C1 segment of cervical spinal cord (tissue), 14 donors: ENCODE measurements at regions not wholly inside any gene's neighbourhood (a gene's known extent, or its start where the extent isn't known, plus 50 kb on each side); places are given as distances from the start of the nearest gene placed in this dataset.
"Not testable (repeated sequence)": the region's sequence is repeated elsewhere in the genome, so short reads cannot be mapped to it uniquely, and the experiment has no call there.

Experiments used
- DNase-seq, 14 donors: peaks; one replicate each; lab custom pipeline; 2025; lab: John Stamatoyannopoulos, UW

GRCh38 chr6:1230689-1231605 lies 81.0 kb upstream of the FOXQ1 start:
- no peak for DNase-seq

GRCh38 chr6:1230281-1230680 lies 81.6 kb upstream of the FOXQ1 start:
- DNase-seq, result no peak

GRCh38 chr6:1229808-1230207 lies 82.1 kb upstream of the FOXQ1 start:
- no peak for DNase-seq

- no peak for DNase-seq
Measured at GRCh38 chr6:1229301-1229700, 82.6 kb upstream of the FOXQ1 start.

GRCh38 chr6:1228754-1229191 lies 83.1 kb upstream of the FOXQ1 start:
- no peak for DNase-seq

GRCh38 chr6:1227935-1228753 lies 83.8 kb upstream of the FOXQ1 start:
- DNase-seq, result no peak

GRCh38 chr6:1227600-1227934 lies 84.3 kb upstream of the FOXQ1 start:
- no peak for DNase-seq

- no peak for DNase-seq
Measured at GRCh38 chr6:1226277-1227099, 85.4 kb upstream of the FOXQ1 start.

- DNase-seq, result no peak
Measured at GRCh38 chr6:1224514-1224913, 87.4 kb upstream of the FOXQ1 start.

- DNase-seq, result peak in 3 of 14 donors; percentile 6 to 15 (median 10)
Measured at GRCh38 chr6:1222728-1223595, 88.9 kb upstream of the FOXQ1 start.

GRCh38 chr6:1217396-1217795 lies 94.5 kb upstream of the FOXQ1 start:
- DNase-seq, result no peak

- no peak for DNase-seq
Measured at GRCh38 chr6:1216488-1216974, 95.4 kb upstream of the FOXQ1 start.

GRCh38 chr6:1215884-1216487 lies 95.9 kb upstream of the FOXQ1 start:
- no peak for DNase-seq

- DNase-seq, result no peak
Measured at GRCh38 chr6:1215023-1215422, 96.9 kb upstream of the FOXQ1 start.

GRCh38 chr6:1212919-1213318 lies 99.0 kb upstream of the FOXQ1 start:
- no peak for DNase-seq

- DNase-seq, result not testable (repeated sequence)
Measured at GRCh38 chr6:1212138-1212537, 99.8 kb upstream of the FOXQ1 start.

GRCh38 chr6:1210631-1211030 lies 101.3 kb upstream of the FOXQ1 start:
- DNase-seq, result not testable (repeated sequence)

GRCh38 chr6:1208876-1209275 lies 103.0 kb upstream of the FOXQ1 start:
- DNase-seq, result no peak

- no peak for DNase-seq
Measured at GRCh38 chr6:1203546-1203945, 108.4 kb upstream of the FOXQ1 start.

GRCh38 chr6:1202201-1202600 lies 109.7 kb upstream of the FOXQ1 start:
- DNase-seq, result no peak
